Putamen (tissue), 1 donor: ENCODE measurements at regions not wholly inside any gene's neighbourhood (a gene's known extent, or its start where the extent isn't known, plus 50 kb on each side); places are given as distances from the start of the nearest gene placed in this dataset.
"Not testable (repeated sequence)": the region's sequence is repeated elsewhere in the genome, so short reads cannot be mapped to it uniquely, and the experiment has no call there.

Experiments
- DNase-seq: peaks from one replicate; pipeline ENCODE4 v3.0.0-alpha.2; 2016; ENCODE audit warnings: low spot score

DNA sequence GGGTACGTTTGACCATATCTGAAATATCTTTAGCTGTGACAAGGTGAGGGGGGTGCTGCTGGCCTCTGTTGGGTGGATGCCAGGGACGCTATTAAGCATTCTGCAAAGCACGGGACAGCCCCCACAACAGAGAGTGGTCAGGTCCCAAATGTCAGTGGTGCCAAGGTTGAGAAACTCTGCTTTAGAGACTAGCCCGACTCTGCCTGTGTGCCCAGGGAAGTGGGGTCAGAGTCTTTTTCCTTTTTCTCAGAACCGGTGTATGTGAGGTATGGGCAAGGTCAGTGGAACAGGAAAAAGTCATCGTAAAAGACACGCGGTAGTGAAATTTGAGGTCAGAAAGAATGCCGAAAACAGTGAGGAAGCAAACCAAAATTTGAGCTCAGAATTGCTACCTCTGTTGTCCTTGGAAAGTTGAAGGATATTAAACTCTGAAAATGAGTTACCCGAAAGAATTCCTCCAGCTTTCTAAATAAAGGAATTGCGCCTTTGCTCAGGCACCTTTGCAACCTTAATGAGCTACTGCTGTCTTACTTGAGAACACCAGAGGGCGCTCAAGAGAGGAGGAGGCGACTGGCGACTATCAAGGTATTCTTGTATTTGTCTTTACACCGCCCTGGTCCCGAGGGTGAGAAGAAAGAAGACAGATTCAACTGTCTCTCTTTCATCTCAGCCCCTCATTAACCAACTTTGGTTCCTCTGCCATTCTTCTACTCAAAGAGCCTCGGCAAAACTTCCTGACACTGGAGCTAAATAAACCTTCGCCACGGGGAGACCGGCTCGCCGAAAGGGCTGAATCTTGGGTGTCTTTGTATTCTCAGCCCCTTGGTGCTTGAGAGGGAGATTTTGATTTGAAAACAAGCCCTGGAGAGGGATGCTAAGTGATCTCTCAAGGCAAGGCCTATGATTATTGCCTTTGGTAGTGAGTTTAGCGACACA lies 85.4 kb upstream of the OLIG2 start:
- peak; percentile 60 for DNase-seq

DNA sequence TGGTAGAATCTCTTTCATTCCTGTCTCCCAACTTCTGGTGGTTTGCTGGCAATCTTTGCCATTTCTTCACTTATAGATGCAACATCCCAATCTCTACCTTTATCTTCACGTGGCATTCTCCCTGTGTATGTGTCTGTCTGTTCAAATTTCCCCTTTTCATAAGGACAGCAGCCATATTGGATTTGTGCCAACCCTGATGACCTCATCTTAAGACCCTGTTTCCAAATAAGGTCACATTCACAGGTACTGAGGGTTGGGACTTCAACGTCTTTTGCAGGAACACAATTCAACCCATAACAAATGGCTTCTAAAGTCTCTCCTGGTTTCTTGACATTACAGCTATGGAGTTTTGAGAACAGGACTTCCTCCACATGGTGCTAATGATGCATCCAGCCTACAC lies 84.5 kb upstream of the OLIG2 start:
- DNase-seq: no peak

GRCh38 chr21:32946654-32947053 lies 79.1 kb upstream of the OLIG2 start:
- DNase-seq: no peak

GRCh38 chr21:32947736-32948135 lies 78.0 kb upstream of the OLIG2 start:
- DNase-seq: no peak

GRCh38 chr21:32949701-32950100 lies 76.0 kb upstream of the OLIG2 start:
- DNase-seq: no peak

DNA sequence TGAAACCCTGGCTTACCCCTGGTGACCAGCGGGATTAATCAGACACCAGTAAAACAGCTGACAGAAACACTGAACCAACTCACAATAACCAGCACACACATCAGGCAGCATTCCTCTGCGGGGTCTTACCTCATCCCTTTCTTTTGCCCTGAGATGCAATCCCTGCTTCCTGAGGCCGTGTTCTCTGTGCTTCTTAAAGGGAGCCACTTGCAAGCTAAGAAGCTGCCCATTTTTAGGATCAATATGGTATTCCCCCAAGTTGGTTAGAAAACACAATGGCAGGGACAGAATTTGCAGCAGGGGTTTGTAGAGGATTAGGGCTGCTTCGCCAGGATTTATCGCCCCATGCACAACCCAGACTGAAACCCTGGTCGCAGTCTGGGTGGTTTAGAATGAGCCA lies 74.7 kb upstream of the OLIG2 start:
- DNase-seq: no peak

DNA sequence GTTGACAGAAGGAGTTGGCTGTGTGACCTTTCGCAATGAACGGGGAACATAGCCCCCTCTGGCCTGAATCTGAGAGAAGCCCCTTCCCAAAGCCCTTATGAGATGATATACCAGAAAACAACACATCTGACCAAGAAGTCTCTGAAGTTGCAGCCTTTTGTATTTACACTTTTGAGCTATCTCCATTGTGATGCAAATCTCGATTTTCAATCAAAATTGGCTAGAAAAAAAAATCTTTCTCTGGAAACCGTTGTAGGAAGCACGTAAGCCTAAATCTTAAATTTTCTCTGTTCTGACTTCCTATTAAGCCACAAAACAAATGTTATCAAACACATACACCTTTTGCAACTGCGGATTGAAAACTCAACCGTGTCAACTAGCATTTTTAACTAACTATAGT lies 71.4 kb upstream of the OLIG2 start:
- no peak for DNase-seq

GRCh38 chr21:32955311-32956060 lies 70.2 kb upstream of the OLIG2 start:
- no peak for DNase-seq

DNA sequence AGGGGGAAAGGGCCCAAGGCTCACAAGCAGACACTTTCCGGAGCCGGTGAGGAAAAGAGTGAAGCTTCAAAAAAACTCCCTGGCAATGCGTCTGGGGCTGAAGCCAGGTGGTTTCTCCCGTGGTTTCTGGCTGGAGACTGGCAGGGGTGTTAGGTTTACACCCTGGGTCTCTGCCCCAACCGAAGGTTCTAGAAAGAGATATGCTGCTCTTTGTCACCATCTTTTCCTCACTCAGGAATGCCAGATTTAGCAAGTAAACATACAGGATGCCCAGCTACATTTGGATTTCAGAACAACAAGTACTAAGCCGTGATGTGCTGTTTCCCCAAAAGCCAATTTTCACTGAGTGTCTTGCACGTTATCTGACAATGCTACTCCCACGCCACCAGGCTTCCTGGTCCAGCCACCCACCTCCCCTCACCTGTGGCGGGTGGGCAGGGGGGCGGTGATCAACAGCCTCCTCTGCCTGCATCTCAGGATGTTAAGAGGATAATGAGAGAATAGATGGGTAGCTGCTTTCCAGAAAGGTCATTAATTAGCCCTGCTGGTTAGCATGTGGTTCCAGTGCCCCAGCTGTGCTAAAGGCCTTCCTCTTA lies 69.6 kb upstream of the OLIG2 start:
- no peak for DNase-seq

DNA sequence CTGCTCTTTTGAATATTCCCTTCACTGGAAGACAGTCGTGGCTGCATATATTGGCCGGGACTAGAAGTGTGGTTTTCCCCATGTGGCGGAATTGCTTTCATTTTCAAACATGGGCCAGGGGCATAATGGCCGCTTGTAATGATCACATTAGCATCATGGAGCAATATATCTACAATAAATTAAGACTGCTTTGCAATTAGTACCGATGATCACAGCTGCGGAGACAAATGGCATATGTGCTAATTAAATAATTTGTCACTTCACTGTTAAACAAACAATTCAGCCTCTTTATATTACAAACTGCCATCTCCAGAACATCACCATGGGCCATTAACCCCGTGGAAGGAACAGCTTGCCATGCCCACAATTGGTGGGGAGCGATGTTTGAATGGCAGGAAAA lies 68.2 kb upstream of the OLIG2 start:
- DNase-seq: no peak

DNA sequence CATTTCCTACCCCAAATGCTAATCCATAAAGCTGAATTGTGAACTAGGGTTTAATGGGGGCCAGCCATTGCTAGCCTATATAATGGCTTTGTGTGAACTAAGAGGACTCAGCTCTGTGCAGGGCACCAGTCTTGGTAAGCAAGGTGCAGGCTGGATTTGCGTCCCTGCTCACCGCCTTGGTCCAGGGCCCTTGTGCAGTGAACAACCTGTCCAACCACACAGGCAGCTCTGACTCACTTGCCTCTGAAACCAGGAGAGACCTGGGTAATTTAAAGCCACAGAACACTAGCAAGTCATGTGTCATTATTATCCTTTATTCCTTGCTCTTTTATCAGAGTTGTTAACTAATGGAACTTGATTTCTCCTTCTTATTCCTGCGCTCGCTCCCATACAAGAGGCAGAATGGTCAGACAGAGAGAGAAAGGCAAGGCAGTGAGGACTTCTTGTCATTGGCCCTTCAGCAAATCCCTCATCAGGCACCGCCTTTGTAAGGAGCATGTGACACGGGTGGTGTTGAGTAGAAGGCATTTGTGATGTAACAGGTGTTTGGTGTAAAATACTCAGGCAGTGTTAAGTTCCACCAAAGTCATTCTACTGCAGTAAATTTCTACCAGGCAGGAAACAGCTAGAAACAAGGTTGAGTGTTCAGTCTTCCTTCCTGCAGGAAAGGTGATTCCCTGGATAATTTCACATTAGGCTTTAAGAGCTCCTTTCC lies 67.3 kb upstream of the OLIG2 start:
- no peak for DNase-seq

- DNase-seq: no peak
Measured at GRCh38 chr21:32962268-32962667, 63.5 kb upstream of the OLIG2 start.

DNA sequence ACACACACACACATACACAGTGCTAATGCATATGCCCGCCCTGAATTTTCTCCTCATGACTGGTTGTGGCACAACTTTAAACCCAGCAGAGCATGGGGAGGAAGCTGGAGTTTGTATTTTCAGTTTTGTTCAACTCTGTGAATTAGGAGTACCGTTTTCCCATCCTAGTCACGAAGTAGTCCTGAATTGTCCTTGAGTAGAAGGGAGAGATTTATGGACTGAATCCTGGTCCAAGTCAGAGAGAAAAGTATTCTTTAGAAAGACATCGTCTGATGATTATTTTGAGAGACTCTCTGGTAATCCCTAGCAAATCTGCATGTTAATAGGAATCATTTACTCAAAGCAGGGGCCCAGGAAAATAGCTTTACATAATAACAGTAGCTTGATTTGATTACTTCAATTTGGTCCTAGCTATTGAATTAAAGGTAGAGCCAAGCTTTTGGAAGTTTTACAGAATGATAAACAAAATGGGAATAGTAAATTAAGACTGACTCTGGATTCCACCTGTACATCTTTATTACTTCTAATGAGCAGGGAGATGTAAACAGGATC lies 60.5 kb upstream of the OLIG2 start:
- DNase-seq: no peak

- no peak for DNase-seq
Measured at GRCh38 chr21:32966120-32966519, 59.6 kb upstream of the OLIG2 start.

GRCh38 chr21:32968103-32968502 lies 57.6 kb upstream of the OLIG2 start:
- not testable (repeated sequence) for DNase-seq

DNA sequence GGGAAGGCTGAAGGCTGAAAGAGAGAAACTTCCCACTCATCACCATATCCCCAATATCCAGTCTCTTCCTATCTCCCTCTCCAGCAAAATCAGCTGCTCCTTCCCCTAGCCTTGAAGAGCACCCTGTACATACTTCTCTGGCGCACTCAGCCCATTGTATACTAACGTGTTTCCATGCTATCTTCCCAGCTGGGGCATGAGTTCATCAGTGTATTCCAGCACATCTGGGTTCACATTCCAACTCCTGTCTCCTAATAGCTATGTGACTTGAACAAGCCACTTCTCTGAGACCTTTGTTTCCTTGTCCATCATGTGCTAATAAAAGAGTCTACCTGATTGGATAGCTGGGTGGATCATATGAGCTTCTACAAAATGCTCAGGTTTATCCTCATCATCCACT lies 51.1 kb upstream of the OLIG2 start:
- DNase-seq: no peak

DNA sequence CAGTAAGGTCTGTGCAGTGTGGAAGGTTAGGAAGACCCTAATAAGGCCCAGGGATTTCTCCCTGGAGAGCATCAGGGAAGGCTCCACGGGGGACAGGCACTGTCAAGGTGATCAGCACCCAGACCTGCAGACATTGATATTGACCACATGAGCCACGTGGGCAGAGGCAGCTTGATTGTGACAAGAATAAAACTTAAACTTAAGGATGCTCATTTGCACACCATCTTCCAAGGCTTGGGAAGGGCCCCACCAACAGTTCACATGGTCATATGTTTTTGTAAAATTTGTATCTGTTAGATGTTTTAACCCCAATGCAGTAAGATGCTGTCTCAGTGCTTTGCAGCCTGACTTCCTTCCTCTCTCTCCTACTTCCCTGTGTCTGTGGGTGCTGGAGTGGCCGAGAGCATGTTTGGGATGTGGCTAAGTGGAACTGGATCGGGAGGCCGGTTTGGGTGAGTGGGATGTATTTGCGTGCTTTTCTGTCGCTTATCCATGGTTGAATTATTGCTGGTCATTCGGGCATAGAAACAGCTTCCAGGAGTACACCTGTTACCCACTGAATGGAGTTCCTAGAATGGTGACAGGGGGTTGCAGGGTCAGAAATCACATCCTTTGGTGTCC lies 49.8 kb upstream of the OLIG2 start:
- no peak for DNase-seq
